ENCODE measurements at regions not wholly inside any gene's neighbourhood (a gene's known extent, or its start where the extent isn't known, plus 50 kb on each side); places are given as distances from the start of the nearest gene placed in this dataset.

- TF ChIP-seq U2AF1 (optimal IDR thresholded peaks at IDR 0.05; ENCODE audit: low read depth, low read length) (no peak), RBM14 (IDR thresholded peaks at IDR 0.05; ENCODE audit: borderline replicate concordance, insufficient read depth, low read depth, low read length) (no peak), USF2 (CRISPR knock-in tag; IDR thresholded peaks at IDR 0.05) (no peak), USF1 (CRISPR knock-in tag; IDR thresholded peaks at IDR 0.05) (no peak), RBM34 (IDR thresholded peaks at IDR 0.05; ENCODE audit: borderline replicate concordance, insufficient read depth, low read length) (no peak)
These were observed 318.9 kb downstream of the OMA1 start (continued) for GRCh38 chr1:58227604-58228003.

- Histone ChIP-seq H3K4me2 (ENCODE audit: insufficient read depth, low read length) (no peak overlapping the region), H3K9me3 (replicated peaks; ENCODE audit: control insufficient read depth, insufficient read depth, low read depth, low read length) (no peaks in the 10 kb centered on the region), H3K27me3 (ENCODE audit: control insufficient read depth in 2 of 2, insufficient read depth in 2 of 2, low read length in 2 of 2) (no peaks in the 10 kb centered on the region), H3K36me3 (ENCODE audit: control insufficient read depth, insufficient read depth, low read length) (no peaks in the 10 kb centered on the region), H3K4me1 (replicated peaks in 1 of 2; ENCODE audit: control insufficient read depth in 2 of 2, insufficient read depth in 2 of 2, low read length in 2 of 2) (no peaks in the 10 kb centered on the region), H2AFZ (ENCODE audit: low read depth, low read length) (no peak overlapping the region), H4K20me1 (replicated peaks; ENCODE audit: control insufficient read depth, insufficient read depth, low read length) (no peaks in the 10 kb centered on the region), H3K9me1 (ENCODE audit: control insufficient read depth, insufficient read depth, low read length) (no peaks in the 10 kb centered on the region), H3K79me2 (ENCODE audit: control insufficient read depth, insufficient read depth, low read length) (no peaks in the 10 kb centered on the region), H3K9ac (ENCODE audit: insufficient read depth in 1 of 2, low read depth in 2 of 2, low read length in 2 of 2) (no peak overlapping the region), H3K4me3 (no peak overlapping the region), H3K27ac (ENCODE audit: extremely low read depth, low read depth, low read length) (no peak overlapping the region)
- no peak for FAIRE-seq
- ChIA-PET CTCF (ENCODE audit: low intra/inter-chr PET ratio) (no interaction called here), POLR2A (no interaction called here)
- BruUV-seq (replicated peaks) = no TSS peak
- intact Hi-C loops (cut with micrococcal nuclease) = no loop called here
- 0% methylated on average over 4 of the region's 4 CpGs for WGBS (ENCODE audit: insufficient coverage, low coverage, missing lambda C conversion rate)
- ATAC-seq = no peak
- in situ Hi-C loops (cut with MboI) = no loop called here
- no peak for DNase-seq (ENCODE audit: extremely low read depth in 1 of 4, low spot score in 3 of 4)
- TF ChIP-seq ZNF239 (CRISPR knock-in tag; IDR thresholded peaks at IDR 0.05) (no peak), TAF15 (IDR thresholded peaks at IDR 0.05; ENCODE audit: low read depth, low read length) (no peak), ZNF282 (CRISPR knock-in tag; IDR thresholded peaks at IDR 0.05) (no peak), CBX1 (IDR thresholded peaks at IDR 0.05; ENCODE audit: low read depth) (no peak), RCOR1 (IDR thresholded peaks at IDR 0.05; ENCODE audit: borderline replicate concordance in 1 of 2, low read depth in 2 of 2, low read length in 2 of 2) (no peak), GTF2A2 (tag; IDR thresholded peaks at IDR 0.05) (no peak), TAF1 (IDR thresholded peaks at IDR 0.05; ENCODE audit: control insufficient read depth, extremely low read depth, insufficient read depth, low read length, severe bottlenecking) (no peak), NR2C2 (CRISPR knock-in tag; IDR thresholded peaks at IDR 0.05) (no peak), NR2C2 (tag; IDR thresholded peaks at IDR 0.05) (no peak), CEBPZ (IDR thresholded peaks at IDR 0.05; ENCODE audit: borderline replicate concordance, low read depth, low read length) (no peak), ELF1 (tag; IDR thresholded peaks at IDR 0.05) (no peak), CXXC5 (CRISPR knock-in tag; IDR thresholded peaks at IDR 0.05) (no peak), SRSF7 (optimal IDR thresholded peaks at IDR 0.05; ENCODE audit: low read depth, low read length) (no peak)
These were observed 323.0 kb downstream of the OMA1 start for GRCh38 chr1:58223522-58223921.

All from K562 (cell line).